ENCODE measurements at regions not wholly inside any gene's neighbourhood (a gene's known extent, or its start where the extent isn't known, plus 50 kb on each side); places are given as distances from the start of the nearest gene placed in this dataset.
"Not testable (repeated sequence)": the region's sequence is repeated elsewhere in the genome, so short reads cannot be mapped to it uniquely, and the experiment has no call there.

DNA sequence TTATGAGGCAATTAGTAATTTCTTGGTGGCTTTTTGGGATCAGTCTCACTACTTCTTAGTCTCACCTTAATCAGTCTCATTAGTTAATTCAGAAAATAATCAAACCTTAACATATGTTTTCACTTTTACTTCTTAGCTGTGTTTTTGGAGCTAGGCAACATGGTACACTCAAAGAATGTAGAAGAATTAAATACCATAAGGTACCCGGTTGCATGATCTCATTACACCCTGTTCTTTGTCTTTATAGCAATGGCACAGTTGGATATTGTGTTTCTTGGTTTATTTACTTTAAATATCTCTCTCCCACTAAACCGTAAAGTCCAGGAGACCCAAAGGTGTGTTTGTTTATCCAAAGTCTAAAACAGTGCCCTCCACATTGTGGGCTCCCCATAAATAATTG lies 132.3 kb downstream of the TNFSF18 start:
- DNase-seq (ENCODE audit: low read depth), result no peak

DNA sequence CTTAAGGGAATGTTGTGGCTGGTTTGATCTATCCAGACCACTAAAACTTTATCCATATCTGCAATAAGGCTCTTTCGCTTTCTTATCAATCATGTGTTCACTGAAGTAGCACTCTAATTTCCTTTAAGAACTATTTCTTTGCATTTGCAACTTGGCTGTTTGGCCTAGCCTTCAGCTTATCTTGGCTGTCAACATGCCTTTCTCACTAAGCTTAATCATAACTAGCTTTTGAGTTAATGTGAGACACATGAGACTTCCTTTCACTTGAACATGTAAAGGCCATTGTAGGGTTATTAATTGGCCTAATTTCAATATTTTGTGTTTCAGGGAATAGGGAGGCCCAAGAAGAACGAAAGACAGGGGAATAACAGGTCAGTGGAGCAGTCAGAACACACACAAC lies 124.7 kb downstream of the TNFSF18 start:
- DNase-seq (ENCODE audit: low read depth), result no peak

DNA sequence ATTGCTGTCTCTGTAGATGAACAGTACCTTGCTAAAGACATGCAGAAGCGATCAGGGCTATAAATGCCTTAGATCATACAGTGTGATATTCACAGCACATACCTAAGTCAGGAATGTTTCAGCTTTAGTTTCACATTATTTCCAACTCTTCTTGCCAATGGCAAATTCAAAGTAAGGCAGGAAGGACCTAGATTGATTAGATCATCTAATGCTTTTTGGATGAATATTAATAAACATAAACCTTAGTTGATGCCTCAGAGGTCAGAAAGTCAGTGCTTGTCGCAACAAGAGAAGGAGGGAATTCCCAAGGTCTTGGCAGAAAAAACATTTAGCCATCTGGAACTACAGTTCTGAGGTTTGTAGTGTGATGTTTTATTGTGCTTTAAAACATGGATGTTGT lies 122.3 kb downstream of the TNFSF18 start:
- DNase-seq (ENCODE audit: low read depth), result no peak

DNA sequence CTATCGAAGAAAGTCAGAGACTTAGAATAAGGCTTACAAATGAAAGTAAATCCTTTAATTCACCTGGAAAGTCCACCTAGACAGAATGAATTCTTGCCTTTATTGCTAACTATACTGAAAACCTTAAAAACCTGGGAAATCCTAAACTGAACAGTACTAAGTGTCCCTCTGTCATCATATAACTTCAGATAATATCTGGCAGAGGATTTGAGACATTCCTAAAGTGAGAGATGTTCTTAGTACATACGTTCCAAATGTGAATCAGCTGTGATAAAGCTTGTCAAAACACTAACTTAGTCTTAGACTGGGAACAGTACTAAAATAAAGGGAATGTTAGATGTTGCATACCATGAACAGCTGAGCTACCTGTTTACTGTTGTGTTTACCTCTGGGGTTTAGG lies 121.7 kb downstream of the TNFSF18 start:
- DNase-seq (ENCODE audit: low read depth), result no peak

DNA sequence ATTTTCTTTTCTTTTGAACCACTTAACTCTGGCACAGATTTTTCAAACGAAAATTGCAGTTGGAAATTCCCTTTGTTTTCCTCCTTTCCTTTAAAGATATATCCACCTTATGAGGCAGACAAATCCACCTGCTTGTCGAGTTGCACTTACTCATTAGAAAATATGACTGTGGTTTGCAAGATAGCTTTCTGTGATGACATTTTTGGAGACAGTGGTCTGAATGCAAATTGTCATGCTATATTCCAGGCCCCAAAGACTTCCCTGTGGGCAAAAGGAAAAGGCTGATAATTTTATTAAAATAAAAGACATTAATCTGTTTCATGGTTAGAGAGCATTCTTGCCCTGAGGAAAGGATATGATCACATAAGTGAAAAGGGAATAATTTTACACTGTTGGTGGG lies 120.6 kb downstream of the TNFSF18 start:
- DNase-seq (ENCODE audit: low read depth), result no peak

DNA sequence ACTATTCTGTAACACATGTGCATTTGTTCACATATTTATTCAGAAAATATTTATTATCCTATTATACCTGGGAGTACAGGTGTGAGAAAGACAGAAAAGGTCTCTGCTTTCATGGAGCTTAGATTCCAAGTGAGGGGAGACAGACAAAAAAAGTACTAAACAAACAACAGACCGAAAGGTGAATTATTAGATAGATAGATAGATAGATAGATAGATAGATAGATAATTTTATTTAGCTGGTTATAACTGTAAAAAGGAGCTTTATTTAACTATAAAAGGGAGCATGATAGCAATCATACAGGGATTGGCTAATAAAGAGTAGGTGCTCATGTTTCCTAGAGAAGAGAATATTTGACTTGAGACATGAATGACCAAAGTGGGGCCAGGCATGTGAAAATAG lies 119.4 kb downstream of the TNFSF18 start:
- no peak for DNase-seq (ENCODE audit: low read depth)

DNA sequence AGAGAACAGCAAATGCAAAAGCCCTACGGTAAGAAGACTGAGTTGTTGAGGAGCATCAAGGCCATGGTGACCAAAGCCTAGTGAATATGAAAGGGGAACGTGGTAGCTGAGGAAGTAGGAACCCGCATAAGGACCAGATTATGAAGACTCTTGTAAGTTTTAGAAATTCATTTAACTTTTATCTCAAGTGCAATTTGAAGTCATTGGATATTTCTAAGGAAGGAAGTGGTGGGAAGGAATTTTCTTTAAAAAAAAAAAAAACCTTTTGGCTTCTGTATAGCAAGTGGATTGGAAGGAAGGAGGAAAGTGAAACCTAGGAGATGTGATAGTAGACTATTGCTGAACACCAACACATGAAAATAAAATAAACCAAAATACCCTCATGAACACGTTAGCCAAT lies 119.0 kb downstream of the TNFSF18 start:
- no peak for DNase-seq (ENCODE audit: low read depth)

DNA sequence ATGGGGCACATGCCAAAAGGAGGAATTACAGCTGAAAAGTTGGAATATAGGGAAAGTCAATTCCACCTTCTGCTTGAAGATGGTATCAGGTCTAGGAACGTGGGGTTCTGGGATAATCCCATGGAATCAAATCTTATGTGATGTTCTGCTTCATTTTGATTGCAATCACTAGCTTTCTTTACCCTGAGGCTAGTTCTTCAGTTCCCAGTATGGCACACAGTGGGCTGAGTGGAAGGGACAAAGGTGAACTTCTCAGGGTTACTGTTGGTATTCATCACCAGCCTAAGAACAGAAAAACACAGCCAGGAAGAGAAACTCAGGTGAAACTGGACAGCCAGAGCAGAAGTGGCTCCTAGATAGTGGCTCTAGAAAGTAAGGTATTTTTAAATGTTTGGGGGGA lies 117.8 kb downstream of the TNFSF18 start:
- no peak for DNase-seq (ENCODE audit: low read depth)

DNA sequence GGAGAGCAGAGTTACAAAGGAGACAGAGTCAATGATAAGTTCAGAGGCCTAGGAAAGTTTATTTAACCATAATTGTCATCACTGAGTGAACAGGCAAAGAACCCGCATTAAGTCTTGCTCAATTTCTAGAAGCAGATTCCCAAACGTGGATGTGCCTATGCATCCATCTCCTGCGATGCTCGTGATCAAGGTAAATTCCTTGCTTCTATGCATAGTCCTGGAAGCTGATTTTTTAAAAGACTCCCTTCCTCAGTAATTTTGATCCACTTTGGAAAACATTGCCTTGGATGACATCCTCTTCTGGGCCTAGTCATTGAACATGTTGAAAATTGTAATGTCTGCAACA lies 116.4 kb downstream of the TNFSF18 start:
- DNase-seq (ENCODE audit: low read depth), result no peak

DNA sequence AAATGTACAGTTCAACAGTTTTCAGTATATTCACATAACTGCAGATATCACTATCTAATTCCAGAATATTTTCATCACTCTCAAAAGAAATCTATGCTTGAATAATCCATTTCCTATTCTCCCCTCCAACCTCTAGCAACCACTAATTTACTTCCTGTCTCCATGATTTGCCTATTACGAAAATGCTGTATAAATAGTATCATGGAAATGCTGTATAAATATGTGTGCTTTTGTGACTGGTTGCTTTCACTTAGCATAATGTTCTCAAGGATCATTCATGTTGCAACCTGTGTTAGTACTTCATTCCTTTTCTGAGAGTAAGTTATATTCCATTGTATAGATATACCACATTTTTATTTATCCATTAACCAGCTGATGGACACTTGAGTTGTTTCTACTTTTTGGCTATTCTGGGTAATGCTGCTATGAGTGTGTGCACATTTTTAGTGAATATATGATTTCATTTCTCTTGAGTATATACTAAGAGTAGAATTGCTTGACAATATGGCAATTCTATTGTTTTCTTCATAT lies 115.6 kb downstream of the TNFSF18 start:
- DNase-seq (ENCODE audit: low read depth), result no peak

DNA sequence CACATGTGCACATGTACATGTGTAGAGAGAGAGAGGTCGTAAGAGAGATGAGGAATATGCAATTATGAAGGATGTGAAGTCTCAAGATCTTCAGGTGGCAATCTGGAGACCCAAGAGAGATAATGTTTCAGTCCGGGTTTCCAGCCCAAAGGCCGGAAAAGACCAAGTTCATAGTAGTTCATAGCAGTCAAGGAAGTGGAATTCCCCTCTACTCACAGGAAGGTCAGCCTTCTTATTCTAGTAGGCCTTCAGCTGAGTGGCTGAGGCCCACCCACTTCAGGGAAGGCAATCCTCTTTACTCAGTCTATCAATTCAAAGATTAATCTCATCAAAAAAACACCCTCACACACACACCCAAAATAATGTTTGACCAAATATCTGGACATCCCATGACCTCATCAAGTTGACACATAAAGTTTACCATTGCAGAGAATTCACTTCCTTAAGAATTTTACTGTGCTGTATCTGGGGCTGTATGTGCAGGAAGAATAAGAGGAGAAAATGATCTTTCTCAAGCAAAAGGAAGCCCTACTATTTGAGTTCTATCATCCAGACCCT lies 114.6 kb downstream of the TNFSF18 start:
- no peak for DNase-seq (ENCODE audit: low read depth)

DNA sequence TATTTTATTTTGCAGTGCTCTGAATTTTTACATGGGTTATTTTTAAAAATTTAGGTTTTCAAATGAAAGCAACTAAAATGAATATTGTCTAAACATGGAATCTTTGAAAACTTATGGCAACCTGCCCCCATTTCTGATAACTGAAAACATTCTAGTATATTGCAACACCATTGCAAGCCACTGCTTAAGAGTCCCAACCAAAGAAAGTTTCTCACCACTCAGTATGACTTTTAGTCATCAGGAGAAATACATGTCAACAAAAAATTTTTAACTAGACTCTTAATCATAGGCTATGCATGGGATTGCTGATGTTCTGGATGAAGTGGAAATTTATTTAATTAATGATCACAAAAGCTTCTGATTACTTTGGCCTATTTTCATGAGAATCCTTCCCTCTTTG lies 112.1 kb downstream of the TNFSF18 start:
- peak; percentile 56 for DNase-seq (ENCODE audit: low read depth)

DNA sequence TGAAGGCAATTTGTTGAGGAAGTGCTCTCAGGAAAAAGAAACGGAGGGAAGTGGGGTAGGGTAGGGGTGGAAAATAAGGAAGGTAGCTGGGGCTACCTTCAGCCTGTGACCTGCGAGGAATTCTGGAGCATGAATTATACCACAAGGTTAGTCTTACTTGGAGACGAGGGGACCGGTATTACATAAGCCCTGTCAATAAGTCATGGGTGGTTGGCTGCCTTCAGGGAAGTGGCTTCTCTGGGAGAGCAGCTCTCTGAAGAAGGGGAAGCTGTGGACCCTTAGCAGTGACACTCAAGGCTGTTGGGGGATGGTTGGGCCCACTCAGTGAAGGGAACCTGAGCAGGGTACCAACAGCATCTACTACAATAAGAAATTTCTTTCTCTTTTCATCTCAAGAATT lies 111.3 kb downstream of the TNFSF18 start:
- DNase-seq (ENCODE audit: low read depth), result no peak

DNA sequence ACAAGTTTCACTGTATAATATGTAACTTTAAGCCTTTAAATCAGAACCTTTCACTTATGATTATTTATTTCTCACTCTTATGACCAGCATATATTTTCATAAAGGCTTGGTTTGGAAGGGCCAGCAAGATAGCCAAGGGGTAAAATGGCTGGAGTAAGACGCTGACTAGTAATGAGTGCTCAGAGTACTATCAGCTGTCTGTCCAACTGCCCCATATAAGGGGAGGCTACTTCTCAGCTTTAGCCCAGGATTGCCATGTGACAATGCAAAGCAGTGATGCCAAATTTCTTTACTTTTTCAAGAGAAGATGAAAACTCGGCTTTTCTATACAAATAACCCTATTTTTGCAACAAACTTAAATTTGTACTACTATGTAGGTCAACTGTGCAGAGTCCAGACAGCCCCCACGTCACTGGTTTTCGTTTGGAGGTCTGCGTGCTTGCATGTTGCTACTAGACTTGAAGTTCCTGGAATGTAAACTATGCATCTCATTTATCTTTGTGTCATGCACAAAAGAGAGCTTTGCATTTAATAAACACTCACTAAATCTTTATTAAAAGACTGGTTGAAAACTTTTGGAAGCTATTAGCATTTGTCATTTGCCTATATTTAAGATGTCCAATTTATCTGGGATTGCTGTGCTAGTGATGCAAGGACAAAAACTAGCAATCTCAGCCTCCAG lies 110.4 kb downstream of the TNFSF18 start:
- DNase-seq (ENCODE audit: low read depth), result no peak

DNA sequence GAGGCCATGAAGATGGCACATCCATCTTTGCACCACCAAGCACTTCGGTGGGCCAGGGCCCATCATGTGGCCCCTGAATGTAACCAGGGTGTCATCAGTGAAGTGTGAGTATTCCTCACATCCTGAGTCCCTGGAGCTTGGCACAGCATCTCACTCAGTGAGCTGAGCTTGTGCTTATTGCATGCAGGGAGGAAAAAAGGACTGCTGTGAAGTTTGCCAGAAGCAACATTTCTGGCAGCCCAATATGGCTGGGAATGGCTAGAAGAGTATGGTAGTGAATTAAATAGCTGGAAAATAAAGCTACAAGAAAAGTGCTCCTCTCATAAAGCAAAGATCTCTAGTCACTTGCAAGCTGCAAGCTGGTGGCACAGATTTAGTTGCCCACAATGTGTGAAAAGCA lies 109.3 kb downstream of the TNFSF18 start:
- DNase-seq (ENCODE audit: low read depth), result no peak

DNA sequence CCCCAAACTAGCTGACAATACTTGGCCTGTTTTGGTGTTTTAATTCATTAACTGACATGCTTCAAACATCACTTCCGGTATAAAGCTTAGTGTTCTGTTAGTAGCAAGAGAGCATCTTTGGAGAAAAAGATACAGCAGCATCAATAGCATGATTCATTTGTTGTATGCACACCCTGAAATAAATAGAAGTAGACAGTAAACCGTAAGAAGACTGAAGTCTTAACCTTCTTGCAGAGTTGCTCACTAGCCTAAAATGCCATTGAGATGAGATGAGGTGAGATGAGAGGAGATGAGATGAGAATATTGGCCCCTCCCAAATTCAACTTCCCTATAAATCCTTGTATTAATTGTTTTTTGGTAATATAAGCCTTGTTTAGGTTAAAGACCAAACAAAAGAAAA lies 108.8 kb downstream of the TNFSF18 start:
- no peak for DNase-seq (ENCODE audit: low read depth)

DNA sequence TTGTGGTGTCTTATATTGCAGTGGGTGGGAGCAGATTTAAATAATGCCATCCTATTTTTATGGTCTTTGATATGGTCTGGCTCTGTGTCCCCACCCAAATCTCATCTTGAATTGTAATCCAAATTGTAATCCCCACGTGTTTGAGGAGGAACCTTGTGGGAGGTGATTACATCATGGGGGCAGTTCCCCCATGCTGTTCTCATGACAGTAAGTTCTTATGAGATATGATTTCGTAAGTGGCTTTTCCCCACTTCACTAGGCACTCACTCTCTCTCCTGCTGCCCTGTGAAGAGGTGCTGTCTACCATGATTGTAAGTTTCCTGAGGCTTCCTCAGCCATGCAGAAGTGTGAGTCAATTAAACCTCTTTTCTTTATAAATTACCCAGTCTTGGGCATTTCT lies 107.6 kb downstream of the TNFSF18 start:
- not testable (repeated sequence) for DNase-seq (ENCODE audit: low read depth)

DNA sequence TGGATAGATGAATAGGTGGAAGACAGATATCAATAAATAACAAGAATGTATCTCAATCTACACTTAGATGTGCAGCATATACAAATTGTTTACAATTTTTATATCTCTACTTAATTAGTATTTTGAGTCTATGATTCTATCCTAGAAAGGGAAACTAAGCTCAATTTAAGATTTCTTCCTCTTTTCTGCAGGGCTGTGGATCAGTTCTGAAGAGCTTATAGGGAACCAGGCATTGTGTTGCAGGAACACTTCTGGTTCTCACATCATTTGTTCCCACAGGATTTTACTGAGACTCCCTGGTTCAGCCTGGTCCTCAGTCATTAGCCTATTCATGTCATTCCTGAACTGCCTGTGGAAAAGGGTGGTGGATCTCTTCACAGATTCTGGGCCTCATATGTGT lies 105.8 kb downstream of the TNFSF18 start:
- DNase-seq (ENCODE audit: low read depth), result no peak

DNA sequence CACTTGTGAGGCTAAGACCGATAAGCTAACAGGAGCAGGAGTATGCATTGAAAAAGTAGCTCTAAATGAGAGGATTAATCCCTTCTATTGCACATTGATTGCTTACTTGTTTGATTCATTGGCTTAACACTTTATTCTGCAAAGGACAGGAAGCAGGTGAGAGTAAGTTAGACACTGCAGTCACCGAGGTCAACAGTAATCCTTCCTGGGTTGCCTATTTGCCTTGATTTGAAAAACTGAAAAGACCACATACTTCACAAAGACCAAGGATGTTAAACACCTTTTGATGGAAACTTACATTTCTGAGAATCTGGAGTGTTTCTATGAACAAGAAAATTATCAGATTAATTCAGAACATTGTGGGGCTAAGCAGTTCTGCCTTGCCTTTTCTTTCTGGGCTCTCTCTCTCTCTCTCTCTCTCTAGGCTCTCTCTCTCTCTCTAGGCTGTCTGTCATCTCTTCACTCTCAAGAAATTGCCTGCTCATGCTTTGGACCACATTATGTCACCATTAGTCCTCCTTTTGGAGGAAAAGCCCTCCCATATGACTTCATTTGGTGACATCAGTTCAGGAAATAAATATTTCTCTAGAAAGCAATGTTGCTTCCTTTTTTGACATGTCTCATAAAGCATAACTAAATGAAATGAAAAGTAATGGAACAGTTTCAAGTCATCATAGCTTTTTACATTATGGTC lies 103.8 kb downstream of the TNFSF18 start:
- no peak for DNase-seq (ENCODE audit: low read depth)

DNA sequence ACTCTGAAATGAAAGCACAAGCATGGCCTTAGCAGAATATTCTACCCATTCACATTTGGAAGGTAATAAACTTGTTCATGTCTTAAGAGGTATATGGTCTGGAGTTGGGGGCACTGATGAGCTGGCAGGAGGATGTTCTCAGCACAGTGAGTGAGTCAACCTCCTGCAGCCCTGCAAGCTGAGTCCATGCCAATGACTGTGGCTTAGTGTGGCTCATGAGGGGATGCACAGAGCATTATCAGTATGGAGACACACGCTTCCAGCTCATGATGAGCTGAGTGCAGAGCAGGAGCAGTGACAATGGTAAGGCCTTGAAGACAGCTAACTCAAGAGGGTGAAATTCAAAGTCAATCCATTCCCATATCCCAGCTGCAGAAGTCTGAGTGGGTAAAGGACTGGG lies 102.3 kb downstream of the TNFSF18 start:
- DNase-seq (ENCODE audit: low read depth), result peak; percentile 51

DNA sequence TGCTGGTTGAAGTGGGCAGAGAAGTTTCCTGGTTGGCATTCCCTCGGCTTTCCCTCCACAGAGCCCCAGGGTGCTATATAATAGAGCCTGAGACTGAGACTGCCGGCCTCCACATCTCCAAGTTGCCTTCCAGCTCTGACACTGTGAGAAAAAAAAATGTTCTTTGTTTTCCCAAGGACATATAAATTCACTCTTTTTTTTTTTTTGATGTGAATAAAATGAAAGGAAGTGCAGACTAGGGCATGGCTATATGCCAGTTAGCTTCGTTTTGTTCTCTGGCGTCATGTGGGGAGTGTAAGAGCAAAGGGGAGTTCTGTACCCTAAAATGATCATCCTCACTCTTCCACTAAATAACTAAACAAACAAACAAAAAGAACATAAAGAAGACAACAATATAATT lies 101.6 kb downstream of the TNFSF18 start:
- DNase-seq (ENCODE audit: low read depth), result no peak

DNA sequence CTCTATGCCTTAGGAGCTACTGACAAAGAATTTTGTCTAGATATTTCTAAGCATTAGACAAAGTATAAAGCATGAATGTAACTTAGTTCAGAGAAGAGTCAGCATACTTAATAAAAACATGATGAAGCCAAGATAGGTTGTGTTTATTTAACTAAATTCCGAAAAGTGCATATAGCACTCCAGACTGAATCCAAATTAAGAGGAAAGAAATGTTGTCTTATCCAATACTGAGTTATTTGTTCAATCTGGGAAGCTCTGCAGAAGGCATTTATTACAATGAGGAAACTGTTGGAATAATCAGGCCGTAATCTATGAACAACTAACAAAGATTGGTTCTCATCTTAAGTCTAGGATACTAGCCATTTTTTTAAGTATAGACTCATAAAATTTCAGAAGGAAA lies 100.2 kb downstream of the TNFSF18 start:
- no peak for DNase-seq (ENCODE audit: low read depth)

DNA sequence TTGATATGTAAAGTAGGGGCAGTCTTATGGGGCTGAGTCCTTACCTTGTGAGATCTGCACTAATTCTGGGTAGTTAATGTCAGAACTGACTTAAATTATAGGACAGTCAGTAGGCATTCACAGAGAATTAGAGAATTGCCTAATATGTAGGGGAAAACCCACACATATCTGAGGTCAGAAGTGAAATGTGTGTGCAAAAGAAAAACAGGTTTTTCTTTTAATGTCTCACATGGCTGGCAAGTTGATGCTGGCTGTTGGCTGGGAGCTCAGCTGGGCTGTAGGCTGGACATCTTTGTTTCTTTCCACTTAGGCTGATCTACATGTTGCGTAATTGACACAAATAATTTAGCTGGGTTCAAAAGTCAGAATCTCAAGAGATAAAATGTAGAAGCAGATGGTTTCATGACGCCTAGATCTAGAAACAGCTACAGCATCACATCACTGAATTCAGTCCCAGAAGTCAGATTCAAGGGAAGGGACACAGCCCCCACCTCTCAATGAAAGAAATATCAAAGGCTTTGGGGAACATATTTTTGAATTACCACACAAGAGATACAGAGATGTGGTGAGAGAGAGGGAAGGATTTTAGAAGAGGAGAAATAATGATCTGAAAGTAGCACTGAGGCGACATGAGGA lies 98.9 kb downstream of the TNFSF18 start:
- no peak for DNase-seq (ENCODE audit: low read depth)
